ENCODE measurements at regions not wholly inside any gene's neighbourhood (a gene's known extent, or its start where the extent isn't known, plus 50 kb on each side); places are given as distances from the start of the nearest gene placed in this dataset.

- Histone ChIP-seq H3K4me3 (no peak overlapping the region), H3K9me3 (replicated peaks in 1 of 3) (no peaks in the 10 kb centered on the region), H3K27ac (no peak overlapping the region), H3K36me3 (replicated peaks in 1 of 2) (no peaks in the 10 kb centered on the region), H3K4me1 (replicated peaks in 1 of 2) (no peaks in the 10 kb centered on the region), H3K27me3 (no peaks in the 10 kb centered on the region)
- TF ChIP-seq CTCF (IDR thresholded peaks at IDR 0.05) (no peak), POLR2A (IDR thresholded peaks at IDR 0.05) (no peak)
- 69 to 74% (median 72%) methylated on average over 8 to 19 of the region's 19 CpGs for WGBS, 4 donors
- intact Hi-C loops (cut with DNase I), result no loop called here
- DNase-seq, result peak in 1 of 7 donors; percentile 17
Measured at GRCh38 chr22:49406879-49407587, 420.6 kb downstream of the BRD1 start.

GRCh38 chr22:49406047-49406650, 421.5 kb downstream of the BRD1 start:
- no peaks in the 10 kb centered on the region for H3K36me3 ChIP-seq (replicated peaks in 1 of 2)
- peak in 1 of 7 donors; percentile 7 for DNase-seq
- H3K27ac ChIP-seq, result no peak overlapping the region
- H3K27me3 ChIP-seq, result no peaks in the 10 kb centered on the region
- 57 to 65% (median 60%) methylated on average over 14 of the region's 14 CpGs for whole genome bisulfite sequencing, 4 donors
- no peak for TF ChIP-seq CTCF (IDR thresholded peaks at IDR 0.05)
- TF ChIP-seq POLR2A (IDR thresholded peaks at IDR 0.05), result no peak
- intact Hi-C loops (cut with DNase I), result no loop called here
- no peak overlapping the region for H3K4me3 ChIP-seq
- no peaks in the 10 kb centered on the region for H3K4me1 ChIP-seq (replicated peaks in 1 of 2)
- H3K9me3 ChIP-seq (replicated peaks in 1 of 3), result no peaks in the 10 kb centered on the region

- no peak for DNase-seq
- TF ChIP-seq CTCF (IDR thresholded peaks at IDR 0.05) (no peak), POLR2A (IDR thresholded peaks at IDR 0.05) (no peak)
- H3K27ac ChIP-seq, result no peak overlapping the region
- H3K27me3 ChIP-seq, result no peaks in the 10 kb centered on the region
- H3K9me3 ChIP-seq (replicated peaks in 1 of 3), result no peaks in the 10 kb centered on the region
- H3K4me1 ChIP-seq (replicated peaks in 1 of 2), result no peaks in the 10 kb centered on the region
- WGBS, 4 donors, result 34 to 89% (median 74%) methylated on average over 3 of the region's 3 CpGs
- intact Hi-C loops (cut with DNase I), result no loop called here
- no peaks in the 10 kb centered on the region for H3K36me3 ChIP-seq (replicated peaks in 1 of 2)
- H3K4me3 ChIP-seq, result no peak overlapping the region
Measured at GRCh38 chr22:49405590-49405989, 422.1 kb downstream of the BRD1 start.

- intact Hi-C loops (cut with DNase I), result no loop called here
- no peaks in the 10 kb centered on the region for H3K36me3 ChIP-seq (replicated peaks in 1 of 2)
- H3K27ac ChIP-seq, result no peak overlapping the region
- H3K27me3 ChIP-seq, result peaks cover 3% of the 10 kb centered on the region
- no peak for TF ChIP-seq POLR2A (IDR thresholded peaks at IDR 0.05)
- no peak for TF ChIP-seq CTCF (IDR thresholded peaks at IDR 0.05)
- no peaks in the 10 kb centered on the region for H3K9me3 ChIP-seq (replicated peaks in 1 of 3)
- 55 to 75% (median 60%) methylated on average over 16 to 27 of the region's 27 CpGs for WGBS, 4 donors
- peak in 2 of 7 donors; percentile 12 to 42 for DNase-seq
- H3K4me1 ChIP-seq (replicated peaks in 1 of 2), result no peaks in the 10 kb centered on the region
- no peak overlapping the region for H3K4me3 ChIP-seq
Measured at GRCh38 chr22:49404576-49405241, 423.0 kb downstream of the BRD1 start.

Data from adrenal gland (tissue), 9 donors.